ENCODE measurements at regions not wholly inside any gene's neighbourhood (a gene's known extent, or its start where the extent isn't known, plus 50 kb on each side); places are given as distances from the start of the nearest gene placed in this dataset.

DNA sequence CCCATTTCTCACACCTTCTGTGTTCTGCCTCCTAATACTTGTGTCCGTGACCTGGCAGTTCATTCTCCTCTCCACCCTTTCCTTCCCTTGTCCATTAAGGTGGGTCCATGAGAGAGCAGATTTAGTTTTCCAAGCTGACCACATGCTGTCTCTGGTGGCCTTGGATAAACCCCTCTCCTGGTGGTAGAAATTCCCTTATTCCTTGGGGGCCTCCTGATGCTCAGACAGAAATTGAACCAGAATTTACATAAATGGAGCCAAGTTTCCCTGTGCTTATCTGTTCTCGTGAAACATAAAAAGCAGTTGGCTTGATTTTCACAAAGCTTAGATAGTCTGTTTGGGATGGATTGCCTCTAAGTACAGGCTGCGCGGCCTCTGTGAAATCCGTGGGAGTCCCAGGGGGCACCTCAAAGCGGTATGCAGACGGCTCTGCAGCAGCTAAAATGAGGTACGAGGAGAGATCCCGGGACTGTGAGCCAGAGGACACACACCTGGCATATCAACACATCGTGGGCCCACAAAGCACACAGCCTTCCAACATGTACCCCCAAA is 101.0 kb upstream of the NMNAT3 start:
- no peak for DNase-seq

- peak; percentile 47 for DNase-seq
These were observed 97.0 kb upstream of the NMNAT3 start for GRCh38 chr3:139774560-139775302.

- no peak for DNase-seq
These were observed 95.0 kb upstream of the NMNAT3 start for GRCh38 chr3:139772539-139773500.

DNA sequence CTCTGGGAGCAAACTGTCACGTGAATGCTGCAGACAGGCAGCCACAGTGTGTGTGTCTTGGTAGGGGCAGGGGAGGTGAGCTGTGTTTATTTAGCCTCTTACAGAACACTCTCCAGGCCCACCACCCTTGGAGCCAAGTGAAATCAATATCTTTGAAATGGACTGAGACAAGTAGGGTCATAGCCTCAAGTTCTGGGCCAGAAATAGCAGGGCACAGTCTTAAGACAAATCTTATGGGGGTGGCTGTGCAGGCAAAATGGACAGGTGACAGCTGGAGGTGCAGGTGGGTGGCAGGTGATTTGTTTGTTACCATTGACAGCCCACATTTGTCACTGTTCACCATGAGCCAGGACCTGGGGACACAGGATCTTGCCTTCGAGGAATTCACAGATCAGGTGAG is 93.6 kb upstream of the NMNAT3 start:
- no peak for DNase-seq

DNA sequence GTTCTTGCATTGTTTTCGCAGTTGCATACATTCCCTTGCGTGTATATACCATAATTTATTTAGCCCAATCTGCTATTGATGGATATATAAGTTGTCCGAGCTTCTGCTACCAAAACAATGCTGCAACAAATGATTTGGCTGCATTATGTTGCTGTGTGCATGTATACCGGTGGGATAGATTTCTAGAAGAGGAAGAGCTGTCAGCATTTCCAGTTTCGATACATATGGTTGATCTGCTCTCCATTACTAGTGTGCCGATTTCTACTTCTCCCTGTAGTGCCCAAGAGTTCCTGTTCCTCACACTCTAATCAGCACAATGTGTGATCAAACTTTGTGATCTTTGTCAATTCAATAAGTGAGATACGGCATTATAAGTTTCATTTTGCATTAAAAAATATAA is 92.8 kb upstream of the NMNAT3 start:
- no peak for DNase-seq

DNA sequence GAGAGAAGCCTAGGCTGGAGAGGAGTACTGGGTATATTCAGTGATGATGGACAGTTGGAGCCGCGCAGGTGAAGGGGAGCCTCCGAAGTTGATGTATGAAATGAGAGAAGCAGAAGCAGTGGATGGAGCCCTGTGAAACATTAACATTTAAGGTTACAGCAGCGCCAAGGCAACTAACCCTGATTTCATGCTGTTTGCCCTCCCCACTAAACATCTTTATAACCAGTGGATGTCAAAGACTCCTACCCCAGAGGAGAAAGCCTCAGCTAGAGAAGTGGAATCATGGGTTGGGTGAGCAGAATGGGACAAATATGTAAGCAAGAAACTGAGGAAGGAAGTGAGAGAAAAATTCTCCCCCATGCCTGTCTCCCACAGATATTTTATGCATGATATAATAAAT is 92.0 kb upstream of the NMNAT3 start:
- no peak for DNase-seq

- DNase-seq, result no peak
These were observed 87.2 kb upstream of the NMNAT3 start for GRCh38 chr3:139764936-139765335.

DNA sequence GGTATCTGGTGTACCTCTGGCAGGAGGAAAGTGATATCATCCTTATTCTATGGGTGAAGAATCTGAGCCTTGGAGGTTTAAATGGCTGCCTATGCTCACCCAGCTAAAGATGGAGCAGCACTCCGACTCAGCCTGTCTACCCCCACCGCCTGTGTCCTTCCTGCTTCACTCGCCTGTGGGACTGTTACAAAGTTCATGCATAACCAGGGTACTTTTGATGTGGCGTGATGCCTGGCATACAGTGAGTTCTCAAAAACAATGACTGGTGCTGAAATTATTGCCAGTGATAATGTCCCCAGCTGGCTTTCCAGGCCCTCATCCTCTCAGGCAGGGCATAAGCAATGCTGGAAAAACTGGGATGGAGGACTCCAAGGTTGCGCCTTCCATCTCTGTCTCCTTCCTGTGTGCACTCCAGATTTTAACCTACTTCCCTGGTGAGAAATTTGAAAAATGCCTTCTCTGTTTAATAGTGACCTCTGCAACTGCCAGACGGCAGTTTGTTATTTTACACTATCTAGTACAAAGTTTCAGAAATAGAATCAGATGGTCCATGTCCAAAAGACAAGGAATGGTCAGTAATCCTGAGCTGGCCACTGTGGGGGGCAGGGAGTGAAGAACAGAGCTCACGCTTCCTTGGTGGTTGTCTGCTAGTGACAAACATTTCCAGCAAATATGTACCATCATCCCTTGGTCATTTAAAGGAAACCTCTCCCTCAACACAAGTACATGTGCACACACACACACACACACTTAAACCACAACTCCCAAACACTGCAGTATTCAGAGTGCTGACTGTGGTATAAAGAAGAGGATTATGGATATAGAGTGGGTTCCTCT is 86.5 kb upstream of the NMNAT3 start:
- DNase-seq, result no peak

- DNase-seq, result no peak
These were observed 84.5 kb upstream of the NMNAT3 start for GRCh38 chr3:139762302-139762701.

- DNase-seq, result no peak
These were observed 81.7 kb upstream of the NMNAT3 start for GRCh38 chr3:139759470-139759869.

- DNase-seq, result no peak
These were observed 81.0 kb upstream of the NMNAT3 start for GRCh38 chr3:139758654-139759291.

GRCh38 chr3:139757448-139758030 is 79.8 kb upstream of the NMNAT3 start:
- no peak for DNase-seq

DNA sequence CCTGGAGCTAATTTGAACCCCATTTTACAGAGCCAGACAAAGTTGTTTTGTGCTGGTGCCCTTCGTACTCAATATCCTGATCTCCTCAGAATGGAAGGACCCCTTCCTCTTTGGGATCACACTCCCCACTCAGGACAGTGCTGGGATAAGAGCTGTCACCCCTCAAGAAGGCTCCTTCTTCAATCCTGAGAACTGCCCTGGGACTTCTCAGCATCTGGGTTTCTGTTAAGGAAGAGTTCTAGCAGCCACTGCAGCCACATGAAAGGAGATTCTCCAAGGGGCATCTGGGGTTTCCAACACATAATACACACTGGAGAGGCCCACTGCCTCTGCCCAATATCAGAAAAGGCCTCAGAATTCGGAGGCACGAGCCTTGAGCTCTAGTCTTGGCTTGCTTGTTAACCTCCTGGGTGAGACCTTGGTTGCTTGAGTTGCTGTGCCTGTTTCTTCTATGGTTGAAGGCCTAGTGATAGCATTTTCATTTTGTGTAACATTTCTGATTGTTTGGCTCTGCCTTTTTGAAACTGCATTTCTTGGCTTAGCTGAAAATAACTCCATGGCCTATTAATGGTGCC is 78.8 kb upstream of the NMNAT3 start:
- DNase-seq, result no peak

DNA sequence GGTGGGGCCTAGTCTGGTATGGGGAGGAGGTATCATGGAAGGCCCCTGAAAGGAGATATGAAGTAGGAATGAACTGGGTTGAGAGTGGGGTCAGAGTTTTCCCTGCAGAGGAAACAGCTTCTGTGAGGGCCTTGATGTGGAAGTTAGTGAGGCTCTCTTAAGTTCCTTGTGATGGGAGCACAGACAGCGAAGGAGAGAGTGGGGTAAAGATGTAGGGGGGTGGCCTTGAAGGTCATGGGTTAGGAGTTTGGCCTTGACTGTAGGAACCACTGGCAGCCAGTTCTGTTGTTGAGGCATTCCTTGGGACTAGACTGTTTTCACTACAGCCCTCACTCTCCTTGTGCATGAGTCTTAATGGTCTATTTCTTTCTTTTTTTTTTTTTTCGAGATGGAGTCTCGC is 77.8 kb upstream of the NMNAT3 start:
- no peak for DNase-seq

DNA sequence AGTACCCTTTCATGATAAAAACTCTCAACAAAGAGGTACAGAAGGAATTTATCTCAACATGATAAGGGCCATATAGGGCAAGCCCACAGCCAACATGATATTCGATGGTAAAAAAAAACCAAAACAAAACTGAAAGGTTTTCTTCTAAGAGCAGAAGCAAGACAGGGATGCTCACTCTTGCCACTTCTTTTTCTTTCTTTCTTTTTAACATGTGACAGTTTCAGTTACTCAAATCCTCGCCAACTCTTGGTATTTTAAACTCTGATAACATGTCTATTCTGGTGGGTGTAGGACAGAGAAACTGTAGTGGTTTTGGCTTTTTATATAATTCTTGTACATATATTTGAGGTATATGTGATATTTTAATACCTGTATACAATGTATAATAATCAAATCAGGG is 74.0 kb upstream of the NMNAT3 start:
- DNase-seq, result no peak

DNA sequence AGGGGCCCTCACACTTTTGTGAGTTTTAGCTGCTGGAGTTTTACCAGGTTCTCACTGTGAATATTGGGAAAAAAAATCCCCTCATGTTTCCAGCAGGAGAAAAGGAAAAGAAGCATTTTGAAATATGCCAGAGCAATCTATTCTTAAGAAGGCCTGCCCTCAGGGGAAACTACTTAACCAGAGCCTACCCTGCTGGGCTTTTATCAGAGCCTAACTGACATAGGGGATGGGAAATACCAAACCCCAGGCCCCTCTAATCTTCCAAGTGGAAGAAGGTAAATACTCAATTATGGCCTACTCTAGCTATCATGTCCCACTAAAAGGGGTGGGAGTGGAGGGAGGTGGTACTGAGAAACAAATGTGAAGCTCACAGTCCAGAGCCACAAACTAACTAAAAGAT is 68.7 kb upstream of the NMNAT3 start:
- DNase-seq, result no peak

- DNase-seq, result no peak
These were observed 68.1 kb upstream of the NMNAT3 start for GRCh38 chr3:139745831-139746230.

DNA sequence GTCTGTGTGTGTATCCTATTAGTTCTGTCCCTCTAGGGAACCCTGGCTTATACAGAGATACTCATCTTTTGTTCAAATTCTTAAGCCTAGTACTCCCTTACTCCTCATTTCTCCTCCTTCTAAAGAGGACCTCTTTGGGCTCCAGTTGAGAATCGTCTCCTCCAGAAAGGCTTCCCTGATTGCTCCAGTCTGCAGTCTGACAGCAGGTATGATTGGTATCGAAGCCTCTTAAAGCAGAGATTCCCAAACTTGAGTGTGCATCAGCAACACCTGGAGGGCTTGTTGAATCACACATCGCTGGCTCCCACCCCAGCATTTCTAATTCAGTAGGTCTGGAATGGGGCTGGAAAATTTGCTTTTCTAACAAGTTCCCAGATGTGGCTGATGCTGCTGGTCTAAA is 60.9 kb upstream of the NMNAT3 start:
- no peak for DNase-seq

DNA sequence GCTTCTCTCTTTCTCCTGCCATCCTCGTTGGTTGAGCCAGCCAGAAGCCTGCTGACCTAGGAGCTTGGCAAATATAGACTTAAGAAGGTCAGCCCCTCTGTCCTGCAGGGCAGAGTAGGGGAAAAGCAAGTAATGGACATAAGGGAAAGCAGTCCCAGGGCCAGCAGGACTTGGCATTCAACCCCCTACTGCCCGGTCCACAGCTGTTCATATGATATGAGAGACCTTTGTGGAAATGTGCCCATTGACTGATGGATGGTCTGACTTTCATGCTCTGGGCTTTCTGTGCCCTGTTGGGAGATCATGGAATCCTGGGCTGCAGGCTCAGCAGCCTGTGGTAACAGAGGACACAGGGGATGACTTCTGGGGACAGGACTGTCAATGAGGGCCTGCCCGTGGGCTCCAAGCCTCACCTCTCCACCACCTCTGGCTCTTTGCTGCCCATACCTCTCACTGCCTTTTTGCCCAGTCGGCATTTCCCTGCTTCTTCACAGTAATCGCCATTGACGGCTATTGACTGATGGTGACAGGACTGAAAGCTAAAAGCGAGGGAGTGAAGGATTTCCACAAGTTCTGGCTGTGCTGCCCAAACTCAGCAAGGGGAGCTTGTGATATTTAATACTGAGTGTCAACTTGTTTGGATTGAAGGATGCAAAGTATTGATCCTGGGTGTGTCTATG is 60.0 kb upstream of the NMNAT3 start:
- no peak for DNase-seq

GRCh38 chr3:139735191-139735590 is 57.4 kb upstream of the NMNAT3 start:
- no peak for DNase-seq

DNA sequence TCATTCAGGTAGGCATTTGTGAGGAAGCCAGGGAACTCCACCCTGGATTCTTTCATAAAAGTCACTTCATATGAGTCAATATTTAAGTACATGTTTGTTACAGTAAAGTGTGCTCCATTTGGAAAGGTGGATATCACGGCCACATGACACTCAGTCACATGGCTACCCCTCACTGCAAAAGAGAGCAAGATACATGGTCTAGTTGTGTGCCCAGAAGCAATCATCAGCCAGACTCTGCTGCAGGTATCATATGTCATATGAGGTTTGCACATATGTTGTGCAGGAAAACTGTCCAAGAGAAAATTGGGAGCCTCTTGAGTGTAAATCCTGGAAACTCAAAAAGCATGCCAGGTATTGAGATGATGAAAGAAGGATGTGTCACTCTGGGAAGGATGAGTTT is 55.0 kb upstream of the NMNAT3 start:
- no peak for DNase-seq

Measured in DMS79 treated with DMSO at 0.1 percent for 48 hours (cell line).